HFF-Myc (cell line): ENCODE measurements at regions not wholly inside any gene's neighbourhood (a gene's known extent, or its start where the extent isn't known, plus 50 kb on each side); places are given as distances from the start of the nearest gene placed in this dataset.

ENCODE experiments used
- DNase-seq: peaks from one replicate; pipeline ENCODE4 v3.0.0-alpha.2; 2011; ENCODE audit warnings: low read depth; ENCODE audit errors: extremely low read depth
- H3K4me3 ChIP-seq: replicated peaks from 2 replicates; pipeline ENCODE4 v1.5.1; 2011; ENCODE audit warnings: low read depth, mild to moderate bottlenecking, control low read depth, low read length
- TF ChIP-seq, protein P1 (sequence below): IDR thresholded peaks from 2 replicates; pipeline ENCODE4 v1.5.1; 2012; ENCODE audit warnings: mild to moderate bottlenecking, low read depth, low read length, control low read depth; ENCODE audit errors: missing control alignments

DNA sequence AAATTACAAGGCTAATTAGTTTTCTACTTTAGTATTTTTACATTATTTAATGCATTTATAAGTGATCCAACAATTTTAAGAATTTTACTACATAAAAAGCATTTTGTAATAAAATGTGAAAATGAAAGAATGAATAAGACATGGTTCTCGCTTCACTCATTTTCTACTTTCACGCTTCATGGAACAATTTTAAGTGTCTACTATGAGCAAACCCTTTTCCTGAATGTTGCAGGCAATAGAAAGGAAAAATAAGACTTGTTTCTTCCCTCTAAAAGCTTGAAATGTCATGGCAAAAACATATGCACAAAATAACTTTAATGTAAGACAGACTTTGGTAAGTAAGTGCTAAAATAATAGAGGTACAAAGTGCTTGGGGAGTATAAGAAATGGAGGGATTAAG, 205.7 kb upstream of the HMGA2 start:
- DNase-seq, result no peak
- TF ChIP-seq, protein P1, sequence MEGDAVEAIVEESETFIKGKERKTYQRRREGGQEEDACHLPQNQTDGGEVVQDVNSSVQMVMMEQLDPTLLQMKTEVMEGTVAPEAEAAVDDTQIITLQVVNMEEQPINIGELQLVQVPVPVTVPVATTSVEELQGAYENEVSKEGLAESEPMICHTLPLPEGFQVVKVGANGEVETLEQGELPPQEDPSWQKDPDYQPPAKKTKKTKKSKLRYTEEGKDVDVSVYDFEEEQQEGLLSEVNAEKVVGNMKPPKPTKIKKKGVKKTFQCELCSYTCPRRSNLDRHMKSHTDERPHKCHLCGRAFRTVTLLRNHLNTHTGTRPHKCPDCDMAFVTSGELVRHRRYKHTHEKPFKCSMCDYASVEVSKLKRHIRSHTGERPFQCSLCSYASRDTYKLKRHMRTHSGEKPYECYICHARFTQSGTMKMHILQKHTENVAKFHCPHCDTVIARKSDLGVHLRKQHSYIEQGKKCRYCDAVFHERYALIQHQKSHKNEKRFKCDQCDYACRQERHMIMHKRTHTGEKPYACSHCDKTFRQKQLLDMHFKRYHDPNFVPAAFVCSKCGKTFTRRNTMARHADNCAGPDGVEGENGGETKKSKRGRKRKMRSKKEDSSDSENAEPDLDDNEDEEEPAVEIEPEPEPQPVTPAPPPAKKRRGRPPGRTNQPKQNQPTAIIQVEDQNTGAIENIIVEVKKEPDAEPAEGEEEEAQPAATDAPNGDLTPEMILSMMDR, result no peak
- no peak overlapping the region for H3K4me3 ChIP-seq

DNA sequence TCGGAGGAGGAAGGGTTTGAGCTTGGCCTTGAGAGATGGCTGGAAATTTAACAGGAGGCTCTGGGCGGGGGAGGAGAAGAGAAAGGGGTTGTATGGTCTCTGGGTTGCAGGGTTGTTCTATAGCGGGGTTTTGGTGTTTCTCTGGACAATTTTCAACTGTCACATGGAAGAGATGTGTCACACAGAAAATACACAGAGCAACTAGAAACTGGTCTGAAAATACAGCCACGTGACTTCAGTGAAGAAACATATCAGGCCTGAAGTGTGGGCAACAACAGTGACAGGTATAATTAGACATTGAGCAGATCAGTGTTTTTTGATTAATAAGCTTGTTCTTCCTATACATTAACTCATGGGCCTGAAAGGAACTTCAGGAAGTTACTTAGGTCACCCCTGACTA, 205.3 kb upstream of the HMGA2 start:
- no peak overlapping the region for H3K4me3 ChIP-seq
- TF ChIP-seq, protein P1, result no peak
- DNase-seq, result no peak

DNA sequence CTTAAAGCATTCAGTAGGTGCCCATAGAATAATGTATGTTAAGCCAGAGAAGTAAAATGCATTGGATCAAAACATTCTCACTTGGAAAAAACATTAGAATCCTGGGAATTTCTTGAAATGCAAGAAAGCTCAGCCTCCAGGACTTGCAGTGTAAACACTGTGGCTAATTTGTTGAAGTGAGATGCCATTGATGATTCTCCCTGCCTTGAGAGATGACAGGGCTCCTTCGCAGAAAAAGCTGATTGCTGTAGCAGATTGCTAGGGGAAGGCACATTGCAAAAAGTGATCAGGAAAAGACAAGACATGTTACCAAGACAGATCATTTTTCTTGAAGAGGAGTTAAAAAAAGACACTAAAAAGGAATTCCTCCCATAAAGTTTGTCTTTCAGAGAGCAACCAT, 204.2 kb upstream of the HMGA2 start:
- no peak for DNase-seq
- no peak overlapping the region for H3K4me3 ChIP-seq
- TF ChIP-seq, protein P1, result no peak

DNA sequence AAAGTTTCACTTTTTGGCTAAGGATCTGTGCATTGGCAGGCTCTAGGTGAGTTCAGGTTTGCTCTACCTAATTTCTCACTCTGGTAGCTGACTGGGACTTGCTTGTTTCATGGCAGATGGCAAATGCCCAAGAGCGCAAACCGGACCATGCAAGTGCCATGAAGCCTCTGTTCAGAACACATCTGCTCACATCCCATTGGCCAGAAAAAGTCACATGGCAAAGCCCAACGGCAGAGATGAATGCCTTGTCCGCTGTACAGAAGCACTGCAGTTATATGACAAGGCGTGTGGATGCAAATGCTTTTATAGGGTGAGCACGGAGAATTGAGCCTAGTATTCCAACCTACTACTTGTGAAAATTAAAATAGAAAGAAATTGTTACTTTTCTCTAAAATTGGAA, 202.2 kb upstream of the HMGA2 start:
- H3K4me3 ChIP-seq, result no peak overlapping the region
- no peak for DNase-seq
- TF ChIP-seq, protein P1, result no peak

DNA sequence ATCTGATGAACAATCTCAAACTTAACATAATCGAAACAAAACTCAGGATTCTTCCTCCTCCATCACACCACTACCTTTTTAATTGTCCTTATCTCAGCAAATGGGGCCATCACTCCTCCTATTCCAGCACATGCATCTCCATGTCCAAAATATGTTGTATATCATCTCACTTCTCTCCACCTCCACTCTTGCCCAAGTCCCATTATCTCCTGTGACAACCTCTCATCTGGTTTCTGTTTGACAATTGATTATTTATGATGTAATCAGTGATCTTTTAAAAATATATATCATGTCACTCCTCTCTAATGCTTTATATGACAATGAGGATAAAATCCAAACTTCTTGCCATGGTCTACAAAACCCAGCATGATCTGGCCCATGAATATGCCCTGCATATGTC, 200.8 kb upstream of the HMGA2 start:
- DNase-seq, result no peak
- TF ChIP-seq, protein P1, result no peak
- H3K4me3 ChIP-seq, result no peak overlapping the region

DNA sequence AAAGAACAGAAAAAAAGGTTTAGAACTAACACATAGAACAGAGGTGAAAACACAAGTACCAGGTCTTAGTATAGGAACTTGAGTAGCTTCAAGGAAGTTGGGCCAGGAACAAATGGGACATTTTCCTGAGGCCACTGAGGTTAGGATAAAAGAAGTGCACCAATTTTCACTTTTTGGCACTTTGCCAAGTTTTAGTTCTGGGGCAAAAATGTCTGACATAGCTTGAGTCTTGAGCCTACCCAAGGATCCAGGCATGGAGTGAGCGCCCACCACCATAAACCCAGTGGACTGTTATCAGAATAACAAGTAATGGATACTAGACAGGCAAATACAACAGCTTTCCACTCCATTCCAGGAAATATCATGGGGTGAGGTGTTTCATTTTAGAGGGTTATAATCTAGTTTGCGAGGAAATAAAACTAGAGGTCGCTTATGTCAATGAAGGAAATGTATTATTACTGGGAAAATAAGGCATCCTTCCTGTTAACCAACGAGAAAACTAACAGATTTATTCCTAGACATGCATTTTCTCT, 199.7 kb upstream of the HMGA2 start:
- TF ChIP-seq, protein P1, result no peak
- H3K4me3 ChIP-seq, result no peak overlapping the region
- no peak for DNase-seq

DNA sequence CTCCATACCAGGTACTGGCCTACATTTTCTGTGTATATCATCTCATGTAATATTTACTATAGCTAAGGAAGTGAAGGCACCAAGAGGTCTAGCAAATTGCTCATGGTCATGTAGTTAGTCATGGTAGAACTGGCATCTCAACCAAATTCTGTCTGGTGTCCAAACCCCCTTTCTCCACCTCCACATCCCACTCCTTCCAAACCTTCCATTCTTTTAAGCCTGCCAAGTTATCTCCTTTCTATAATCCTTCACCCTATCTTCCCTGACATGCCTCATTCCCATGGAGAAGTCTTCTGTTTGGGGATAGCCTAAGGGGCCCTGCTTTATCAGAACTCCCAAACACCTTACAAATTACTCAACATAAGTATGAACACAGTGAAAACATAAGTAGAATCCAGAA, 196.2 kb upstream of the HMGA2 start:
- no peak overlapping the region for H3K4me3 ChIP-seq
- TF ChIP-seq, protein P1, result no peak
- no peak for DNase-seq
